SU-DHL-6 (cell line): ENCODE measurements at regions not wholly inside any gene's neighbourhood (a gene's known extent, or its start where the extent isn't known, plus 50 kb on each side); places are given as distances from the start of the nearest gene placed in this dataset.

ENCODE experiments used
- CTCF ChIP-seq: fragments of 200-600 bp; sonication (generic); IDR thresholded peaks from one replicate; pipeline ENCODE4 v1.5.1; 2017; ENCODE audit warnings: antibody characterized with exemption, mild to moderate bottlenecking, low read length, moderate library complexity; ENCODE audit not compliant: insufficient read depth, poor library complexity, severe bottlenecking
- EZH2phosphoT487 ChIP-seq: fragments of 200-600 bp; sonication (generic), shearing (Covaris generic); conservative IDR thresholded peaks from 2 replicates; pipeline ENCODE4 v1.6.1; 2018; ENCODE audit warnings: mild to moderate bottlenecking, antibody characterized with exemption, low read length, moderate library complexity, mixed read lengths

- no peak for TF ChIP-seq CTCF
- TF ChIP-seq EZH2phosphoT487, result no peak
These were observed 310.2 kb upstream of the LMCD1 start for GRCh38 chr3:8191406-8191805.
